ENCODE measurements at regions not wholly inside any gene's neighbourhood (a gene's known extent, or its start where the extent isn't known, plus 50 kb on each side); places are given as distances from the start of the nearest gene placed in this dataset.

GRCh38 chr4:163939597-163939996 is 445.1 kb downstream of the TMA16 start:
- H3K36me3 ChIP-seq (ENCODE audit: control insufficient read depth in 2 of 2, insufficient read depth in 1 of 2, low read length in 2 of 2): no peaks in the 10 kb centered on the region
- H3K9me3 ChIP-seq (ENCODE audit: control insufficient read depth, insufficient read depth, low read depth, low read length): no peaks in the 10 kb centered on the region
- no peaks in the 10 kb centered on the region for H3K4me1 ChIP-seq (ENCODE audit: control insufficient read depth, insufficient read depth, low read length)
- no peak overlapping the region for H3K27ac ChIP-seq (ENCODE audit: extremely low read depth, low read depth, low read length)
- no peak for TF ChIP-seq OSR2 (tag by site-specific recombination; IDR thresholded peaks at IDR 0.05)
- TF ChIP-seq ZNF704 (tag by site-specific recombination; IDR thresholded peaks at IDR 0.05): no peak
- TF ChIP-seq ZNF621 (tag by site-specific recombination; IDR thresholded peaks at IDR 0.05): no peak
- TF ChIP-seq SETDB1 (IDR thresholded peaks at IDR 0.05; ENCODE audit: insufficient read length, low read length): no peak
- no peak for TF ChIP-seq ZBTB6 (tag by site-specific recombination; IDR thresholded peaks at IDR 0.05)
- TF ChIP-seq ZNF133 (tag by site-specific recombination; IDR thresholded peaks at IDR 0.05): no peak
- no peak for TF ChIP-seq ZNF670 (tag by site-specific recombination; IDR thresholded peaks at IDR 0.05; ENCODE audit: low read depth)
- no peak for TF ChIP-seq HOXC10 (CRISPR knock-in tag; IDR thresholded peaks at IDR 0.05)
- no peak for TF ChIP-seq ZNF16 (tag by site-specific recombination; IDR thresholded peaks at IDR 0.05; ENCODE audit: low read depth)
- POLR2A ChIA-PET: no interaction called here
- H3K4me3 ChIP-seq (ENCODE audit: low read depth, low read length): no peak overlapping the region
- CTCF ChIA-PET: no interaction called here

DNA sequence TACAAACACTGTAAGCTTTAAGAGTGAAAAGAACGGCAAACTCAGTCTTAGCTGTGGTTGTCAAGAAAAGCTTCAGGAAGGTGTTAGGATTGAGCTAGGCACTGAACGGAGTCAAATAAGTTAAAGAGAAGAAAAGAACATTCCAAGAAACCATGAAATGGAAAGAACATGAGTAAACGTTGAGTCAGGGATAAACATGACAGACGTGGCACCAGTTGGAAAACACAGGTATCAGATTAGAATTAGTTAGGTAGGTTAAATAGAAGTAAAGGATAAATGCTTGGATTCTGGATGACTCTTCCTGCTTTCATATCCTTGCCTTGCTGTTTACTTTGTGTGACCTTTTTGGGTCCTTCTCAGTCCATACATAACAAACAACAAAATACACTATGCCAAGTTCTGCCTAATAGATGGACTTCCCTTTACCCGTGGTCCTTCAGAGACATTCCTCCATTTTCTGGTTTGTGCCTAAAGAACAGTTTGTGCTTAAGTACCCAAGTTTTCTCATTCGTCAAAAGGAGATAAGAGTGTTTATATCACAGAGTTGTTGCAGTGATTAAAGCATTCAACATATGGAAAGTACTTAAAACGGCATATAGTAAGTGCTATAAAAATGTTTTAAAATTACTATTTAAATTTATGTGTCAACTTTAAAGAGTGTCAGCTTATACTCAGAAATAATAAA is 446.9 kb downstream of the TMA16 start:
- Histone ChIP-seq H3K4me3 (ENCODE audit: low read depth, low read length) (no peak overlapping the region), H3K27ac (ENCODE audit: extremely low read depth, low read depth, low read length) (no peak overlapping the region), H3K4me1 (ENCODE audit: control insufficient read depth, insufficient read depth, low read length) (no peaks in the 10 kb centered on the region), H3K36me3 (ENCODE audit: control insufficient read depth in 2 of 2, insufficient read depth in 1 of 2, low read length in 2 of 2) (no peaks in the 10 kb centered on the region), H3K9me3 (ENCODE audit: control insufficient read depth, insufficient read depth, low read depth, low read length) (no peaks in the 10 kb centered on the region)
- ChIA-PET POLR2A (no interaction called here), CTCF (no interaction called here)
- TF ChIP-seq ZNF302 (tag by site-specific recombination; IDR thresholded peaks at IDR 0.05; ENCODE audit: low read depth) (no peak), ZNF2 (tag by site-specific recombination; IDR thresholded peaks at IDR 0.05) (no peak), GLIS2 (tag by site-specific recombination; IDR thresholded peaks at IDR 0.05) (no peak)
- TF ChIP-seq, protein P1, sequence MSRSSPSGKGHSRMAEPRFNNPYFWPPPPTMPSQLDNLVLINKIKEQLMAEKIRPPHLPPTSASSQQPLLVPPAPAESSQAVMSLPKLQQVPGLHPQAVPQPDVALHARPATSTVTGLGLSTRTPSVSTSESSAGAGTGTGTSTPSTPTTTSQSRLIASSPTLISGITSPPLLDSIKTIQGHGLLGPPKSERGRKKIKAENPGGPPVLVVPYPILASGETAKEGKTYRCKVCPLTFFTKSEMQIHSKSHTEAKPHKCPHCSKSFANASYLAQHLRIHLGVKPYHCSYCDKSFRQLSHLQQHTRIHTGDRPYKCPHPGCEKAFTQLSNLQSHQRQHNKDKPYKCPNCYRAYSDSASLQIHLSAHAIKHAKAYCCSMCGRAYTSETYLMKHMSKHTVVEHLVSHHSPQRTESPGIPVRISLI (tag by site-specific recombination; IDR thresholded peaks at IDR 0.05): no peak

DNA sequence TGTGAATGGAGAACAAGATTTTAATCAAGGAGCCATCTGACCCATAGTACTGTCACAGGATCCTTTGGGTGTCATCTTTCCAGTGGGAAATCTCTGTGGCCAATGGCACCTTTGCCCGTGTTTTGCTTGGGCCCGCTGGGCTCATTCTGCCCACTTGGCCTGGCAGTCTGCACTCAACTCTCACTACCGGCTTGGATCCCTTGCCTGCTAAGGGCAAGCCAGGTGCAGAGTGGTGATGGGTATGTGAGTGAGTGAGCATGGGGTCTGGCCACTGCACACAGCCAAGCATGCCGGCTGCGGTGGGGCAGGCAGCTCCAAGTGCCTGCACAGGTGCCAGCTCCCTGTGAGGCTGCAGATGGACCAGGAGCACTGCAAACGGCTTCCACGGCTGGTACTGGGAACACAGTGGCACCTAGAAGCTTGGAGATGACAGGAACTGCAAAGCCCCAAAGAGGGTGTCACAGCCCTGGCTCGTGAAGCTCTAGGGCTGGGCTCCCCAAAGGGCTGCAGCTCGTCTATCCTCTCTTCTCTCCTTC is 454.5 kb downstream of the TMA16 start:
- Histone ChIP-seq H3K36me3 (ENCODE audit: control insufficient read depth in 2 of 2, insufficient read depth in 1 of 2, low read length in 2 of 2) (no peaks in the 10 kb centered on the region), H3K4me1 (ENCODE audit: control insufficient read depth, insufficient read depth, low read length) (no peaks in the 10 kb centered on the region), H3K9me3 (ENCODE audit: control insufficient read depth, insufficient read depth, low read depth, low read length) (no peaks in the 10 kb centered on the region), H3K4me3 (ENCODE audit: low read depth, low read length) (no peak overlapping the region), H3K27ac (ENCODE audit: extremely low read depth, low read depth, low read length) (no peak overlapping the region)
- ChIA-PET CTCF (no interaction called here), POLR2A (no interaction called here)
- no peak for TF ChIP-seq ZNF658 (tag by site-specific recombination; IDR thresholded peaks at IDR 0.05)
- TF ChIP-seq ZNF394 (tag by site-specific recombination; IDR thresholded peaks at IDR 0.05; ENCODE audit: borderline replicate concordance): no peak
- TF ChIP-seq ZNF202 (tag by site-specific recombination; IDR thresholded peaks at IDR 0.05; ENCODE audit: borderline replicate concordance): no peak
- TF ChIP-seq, protein P2, sequence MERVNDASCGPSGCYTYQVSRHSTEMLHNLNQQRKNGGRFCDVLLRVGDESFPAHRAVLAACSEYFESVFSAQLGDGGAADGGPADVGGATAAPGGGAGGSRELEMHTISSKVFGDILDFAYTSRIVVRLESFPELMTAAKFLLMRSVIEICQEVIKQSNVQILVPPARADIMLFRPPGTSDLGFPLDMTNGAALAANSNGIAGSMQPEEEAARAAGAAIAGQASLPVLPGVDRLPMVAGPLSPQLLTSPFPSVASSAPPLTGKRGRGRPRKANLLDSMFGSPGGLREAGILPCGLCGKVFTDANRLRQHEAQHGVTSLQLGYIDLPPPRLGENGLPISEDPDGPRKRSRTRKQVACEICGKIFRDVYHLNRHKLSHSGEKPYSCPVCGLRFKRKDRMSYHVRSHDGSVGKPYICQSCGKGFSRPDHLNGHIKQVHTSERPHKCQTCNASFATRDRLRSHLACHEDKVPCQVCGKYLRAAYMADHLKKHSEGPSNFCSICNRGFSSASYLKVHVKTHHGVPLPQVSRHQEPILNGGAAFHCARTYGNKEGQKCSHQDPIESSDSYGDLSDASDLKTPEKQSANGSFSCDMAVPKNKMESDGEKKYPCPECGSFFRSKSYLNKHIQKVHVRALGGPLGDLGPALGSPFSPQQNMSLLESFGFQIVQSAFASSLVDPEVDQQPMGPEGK (tag by site-specific recombination; IDR thresholded peaks at IDR 0.05): no peak
- no peak for TF ChIP-seq ZBTB10 (tag by site-specific recombination; IDR thresholded peaks at IDR 0.05)
- TF ChIP-seq ZNF19 (tag by site-specific recombination; IDR thresholded peaks at IDR 0.05; ENCODE audit: low read depth): no peak
- no peak for TF ChIP-seq ZNF513 (tag by site-specific recombination; IDR thresholded peaks at IDR 0.05)
